WTC11 (cell line): ENCODE measurements at regions not wholly inside any gene's neighbourhood (a gene's known extent, or its start where the extent isn't known, plus 50 kb on each side); places are given as distances from the start of the nearest gene placed in this dataset.

ENCODE experiments used
- ATAC-seq: fragments of 200-7000 bp; cut with Tn5 transposase; 2 replicates; pipeline ENCODE4 v1.10.0; 2021; ENCODE audit warnings: mild to moderate bottlenecking, moderate library complexity
- CTCF ChIA-PET: fragments of 300-600 bp; sonication (Branson Sonifier 250); formaldehyde crosslinking; loops from one replicate; lab custom pipeline; 2021; ENCODE audit warnings: antibody characterized with exemption; lab: Charles Lee
- POLR2A ChIA-PET: fragments of 350-600 bp; sonication (Branson Sonifier 250); formaldehyde crosslinking; loops from one replicate; lab custom pipeline; 2021; ENCODE audit warnings: antibody characterized with exemption; lab: Charles Lee
- DNase-seq: peaks from one replicate; pipeline ENCODE4 v3.0.0; 2021; ENCODE audit warnings: low spot score
- H3K27ac Mint-ChIP-seq: 2 replicates; pipeline ENCODE4 v1.8.0; 2021; ENCODE audit warnings: mixed read lengths
- H3K27me3 Mint-ChIP-seq: 2 replicates; pipeline ENCODE4 v1.8.0; 2021; ENCODE audit warnings: low read depth, mild to moderate bottlenecking, moderate library complexity, mixed read lengths
- H3K36me3 Mint-ChIP-seq: 2 replicates; pipeline ENCODE4 v1.8.0; 2021; ENCODE audit warnings: mixed read lengths
- H3K4me1 Mint-ChIP-seq: 2 replicates; pipeline ENCODE4 v1.8.0; 2022; ENCODE audit warnings: mixed read lengths
- H3K4me3 Mint-ChIP-seq: 2 replicates; pipeline ENCODE4 v1.8.0; 2021; ENCODE audit warnings: mild to moderate bottlenecking, moderate library complexity, mixed read lengths
- H3K9me3 Mint-ChIP-seq: 2 replicates; pipeline ENCODE4 v1.8.0; 2021; ENCODE audit warnings: mixed read lengths
- ARID4B ChIP-seq: sonication (generic); formaldehyde crosslinking; IDR thresholded peaks from 2 replicates; pipeline ENCODE4 v1.8.0; 2023; ENCODE audit warnings: missing genetic modification reagents, mild to moderate bottlenecking, borderline replicate concordance
- ATF1 ChIP-seq: sonication (generic); formaldehyde crosslinking; IDR thresholded peaks from 2 replicates; pipeline ENCODE4 v1.8.1; 2023; ENCODE audit warnings: mild to moderate bottlenecking, moderate library complexity, missing genetic modification reagents
- ATF6 ChIP-seq: sonication (generic); formaldehyde crosslinking; IDR thresholded peaks from 2 replicates; pipeline ENCODE4 v1.8.1; 2023; ENCODE audit warnings: mild to moderate bottlenecking, missing genetic modification reagents
- ESRRA ChIP-seq: sonication (generic); formaldehyde crosslinking; IDR thresholded peaks from 2 replicates; pipeline ENCODE4 v1.8.1; 2022; ENCODE audit warnings: mild to moderate bottlenecking, missing genetic modification reagents, borderline replicate concordance
- GTF2I ChIP-seq: fragments of 250-450 bp; sonication (Bioruptor Pico); conservative IDR thresholded peaks from 2 replicates; pipeline ENCODE4 v1.4.0; 2021; ENCODE audit warnings: mild to moderate bottlenecking
- NFATC4 ChIP-seq: fragments of 250-450 bp; sonication (Bioruptor Pico); IDR thresholded peaks from 2 replicates; pipeline ENCODE4 v1.9.0; 2021; ENCODE audit warnings: mild to moderate bottlenecking
- NR1H2 ChIP-seq: sonication (generic); formaldehyde crosslinking; IDR thresholded peaks from 2 replicates; pipeline ENCODE4 v1.9.0; 2021; ENCODE audit warnings: mild to moderate bottlenecking, moderate library complexity, missing genetic modification reagents
- NR2C2 ChIP-seq: sonication (generic); formaldehyde crosslinking; IDR thresholded peaks from 2 replicates; pipeline ENCODE4 v1.8.0; 2022; ENCODE audit warnings: mild to moderate bottlenecking, missing genetic modification reagents
- OVOL2 ChIP-seq: fragments of 250-450 bp; sonication (Bioruptor Pico); IDR thresholded peaks from 2 replicates; pipeline ENCODE4 v1.9.0; 2021; ENCODE audit warnings: mild to moderate bottlenecking, borderline replicate concordance
- TEAD4 ChIP-seq: sonication (generic); formaldehyde crosslinking; IDR thresholded peaks from 2 replicates; pipeline ENCODE4 v1.8.0; 2022; ENCODE audit warnings: mild to moderate bottlenecking, missing genetic modification reagents
- ZNF219 ChIP-seq: sonication (generic); formaldehyde crosslinking; IDR thresholded peaks from 2 replicates; pipeline ENCODE4 v1.8.0; 2023; ENCODE audit warnings: missing genetic modification reagents, mild to moderate bottlenecking, borderline replicate concordance
- ZNF416 ChIP-seq: fragments of 250-450 bp; sonication (Bioruptor Pico); IDR thresholded peaks from 2 replicates; pipeline ENCODE4 v1.9.0; 2021; ENCODE audit warnings: mild to moderate bottlenecking, inconsistent platforms
- TF ChIP-seq, protein P1 (sequence below): fragments of 250-450 bp; sonication (Bioruptor Pico); IDR thresholded peaks from 2 replicates; pipeline ENCODE4 v1.9.0; 2021; ENCODE audit warnings: moderate library complexity, mild to moderate bottlenecking, inconsistent platforms, borderline replicate concordance
- TF ChIP-seq, protein P2 (sequence below): sonication (generic); formaldehyde crosslinking; IDR thresholded peaks from 2 replicates; pipeline ENCODE4 v1.8.0; 2022; ENCODE audit warnings: mild to moderate bottlenecking, missing genetic modification reagents
- TF ChIP-seq, protein P3 (sequence below): sonication (generic); formaldehyde crosslinking; IDR thresholded peaks from 2 replicates; pipeline ENCODE4 v1.8.1; 2022; ENCODE audit warnings: mild to moderate bottlenecking, moderate library complexity, missing genetic modification reagents
- TF ChIP-seq, protein P4 (sequence below): sonication (generic); formaldehyde crosslinking; IDR thresholded peaks from 2 replicates; pipeline ENCODE4 v1.8.1; 2022; ENCODE audit warnings: mild to moderate bottlenecking, missing genetic modification reagents, moderate library complexity, borderline replicate concordance
- TF ChIP-seq, protein P5 (sequence below): sonication (generic); formaldehyde crosslinking; IDR thresholded peaks from 2 replicates; pipeline ENCODE4 v1.8.0; 2022; ENCODE audit warnings: missing genetic modification reagents

- TF ChIP-seq, protein P1, sequence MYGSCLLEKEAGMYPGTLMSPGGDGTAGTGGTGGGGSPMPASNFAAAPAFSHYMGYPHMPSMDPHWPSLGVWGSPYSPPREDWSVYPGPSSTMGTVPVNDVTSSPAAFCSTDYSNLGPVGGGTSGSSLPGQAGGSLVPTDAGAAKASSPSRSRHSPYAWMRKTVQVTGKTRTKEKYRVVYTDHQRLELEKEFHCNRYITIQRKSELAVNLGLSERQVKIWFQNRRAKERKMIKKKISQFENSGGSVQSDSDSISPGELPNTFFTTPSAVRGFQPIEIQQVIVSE (CRISPR knock-in tag): no peak
Measured at GRCh38 chr9:31730398-31730797, 654.0 kb upstream of the ACO1 start (continued).

DNA sequence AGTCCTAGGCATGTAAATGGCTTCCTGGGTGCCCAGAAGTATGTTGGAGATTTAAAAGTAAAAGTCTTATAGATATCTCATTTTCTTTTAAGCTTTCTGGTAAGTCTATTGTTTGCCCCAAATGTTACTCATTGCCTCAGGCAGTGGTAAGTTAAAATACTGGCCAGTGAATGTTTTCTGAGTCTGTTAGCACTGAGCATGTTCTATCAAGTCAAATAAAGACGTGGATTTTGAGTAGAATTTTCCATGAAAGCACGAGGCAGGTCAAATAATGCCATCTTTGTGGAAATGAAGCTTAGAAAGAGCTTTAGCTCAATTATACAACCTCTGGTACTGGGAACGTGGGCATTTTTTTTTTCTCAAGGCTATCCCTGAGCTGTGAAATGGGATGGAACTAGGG, 651.3 kb upstream of the ACO1 start:
- Mint-ChIP-seq H3K27me3 (peaks cover 52% of the 10 kb centered on the region), H3K36me3 (no peaks in the 10 kb centered on the region), H3K4me3 (no peak overlapping the region), H3K9me3 (no peaks in the 10 kb centered on the region), H3K4me1 (peaks cover 15% of the 10 kb centered on the region), H3K27ac (no peak overlapping the region)
- ChIA-PET POLR2A (no interaction called here), CTCF (no interaction called here)
- DNase-seq (no peak), ATAC-seq (no peak)
- TF ChIP-seq ZNF219 (CRISPR knock-in tag) (no peak), NFATC4 (no peak)
- TF ChIP-seq, protein P2, sequence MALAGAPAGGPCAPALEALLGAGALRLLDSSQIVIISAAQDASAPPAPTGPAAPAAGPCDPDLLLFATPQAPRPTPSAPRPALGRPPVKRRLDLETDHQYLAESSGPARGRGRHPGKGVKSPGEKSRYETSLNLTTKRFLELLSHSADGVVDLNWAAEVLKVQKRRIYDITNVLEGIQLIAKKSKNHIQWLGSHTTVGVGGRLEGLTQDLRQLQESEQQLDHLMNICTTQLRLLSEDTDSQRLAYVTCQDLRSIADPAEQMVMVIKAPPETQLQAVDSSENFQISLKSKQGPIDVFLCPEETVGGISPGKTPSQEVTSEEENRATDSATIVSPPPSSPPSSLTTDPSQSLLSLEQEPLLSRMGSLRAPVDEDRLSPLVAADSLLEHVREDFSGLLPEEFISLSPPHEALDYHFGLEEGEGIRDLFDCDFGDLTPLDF (CRISPR knock-in tag): no peak
- TF ChIP-seq, all 79 proteins: peak for 0

DNA sequence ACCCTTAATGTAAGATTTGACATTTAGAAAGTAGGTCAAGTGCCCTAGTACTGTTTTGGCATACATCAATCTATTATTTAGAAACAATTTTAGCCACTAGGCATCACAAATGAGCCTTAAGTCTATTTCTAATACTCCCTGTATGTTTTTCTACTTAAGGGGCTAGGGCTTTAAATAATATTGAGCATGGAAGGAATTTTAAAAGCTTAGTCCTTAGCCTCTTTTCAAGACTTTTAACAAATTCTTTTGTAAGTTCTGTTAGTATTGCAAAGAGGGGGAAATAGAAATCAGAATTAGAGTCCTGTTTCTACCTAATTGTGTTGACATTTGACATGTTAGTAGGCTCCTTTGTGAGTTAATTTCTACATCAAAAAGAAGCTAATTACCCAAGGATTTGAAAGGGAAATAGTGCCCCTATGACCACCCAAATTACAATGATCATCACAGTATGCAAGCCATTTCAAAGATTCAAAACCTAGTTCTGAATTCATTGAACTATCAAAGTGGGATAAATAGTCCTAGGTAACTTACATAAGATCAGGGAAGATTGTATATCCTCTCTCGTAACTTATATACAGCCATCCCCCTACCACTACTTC, 647.8 kb upstream of the ACO1 start:
- CTCF ChIA-PET: no interaction called here
- POLR2A ChIA-PET: no interaction called here
- no peak for DNase-seq
- H3K27ac Mint-ChIP-seq: no peak overlapping the region
- H3K27me3 Mint-ChIP-seq: peaks cover 77% of the 10 kb centered on the region
- TF ChIP-seq OVOL2 (no peak), NR1H2 (no peak), TEAD4 (no peak), ARID4B (CRISPR knock-in tag) (no peak), GTF2I (CRISPR knock-in tag) (no peak), NR2C2 (CRISPR knock-in tag) (no peak), ZNF416 (CRISPR knock-in tag) (no peak), ATF1 (CRISPR knock-in tag) (no peak), ATF6 (CRISPR knock-in tag) (no peak), ESRRA (no peak)
- TF ChIP-seq, protein P3, sequence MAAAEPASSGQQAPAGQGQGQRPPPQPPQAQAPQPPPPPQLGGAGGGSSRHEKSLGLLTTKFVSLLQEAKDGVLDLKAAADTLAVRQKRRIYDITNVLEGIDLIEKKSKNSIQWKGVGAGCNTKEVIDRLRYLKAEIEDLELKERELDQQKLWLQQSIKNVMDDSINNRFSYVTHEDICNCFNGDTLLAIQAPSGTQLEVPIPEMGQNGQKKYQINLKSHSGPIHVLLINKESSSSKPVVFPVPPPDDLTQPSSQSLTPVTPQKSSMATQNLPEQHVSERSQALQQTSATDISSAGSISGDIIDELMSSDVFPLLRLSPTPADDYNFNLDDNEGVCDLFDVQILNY (CRISPR knock-in tag): no peak
- TF ChIP-seq, protein P4, sequence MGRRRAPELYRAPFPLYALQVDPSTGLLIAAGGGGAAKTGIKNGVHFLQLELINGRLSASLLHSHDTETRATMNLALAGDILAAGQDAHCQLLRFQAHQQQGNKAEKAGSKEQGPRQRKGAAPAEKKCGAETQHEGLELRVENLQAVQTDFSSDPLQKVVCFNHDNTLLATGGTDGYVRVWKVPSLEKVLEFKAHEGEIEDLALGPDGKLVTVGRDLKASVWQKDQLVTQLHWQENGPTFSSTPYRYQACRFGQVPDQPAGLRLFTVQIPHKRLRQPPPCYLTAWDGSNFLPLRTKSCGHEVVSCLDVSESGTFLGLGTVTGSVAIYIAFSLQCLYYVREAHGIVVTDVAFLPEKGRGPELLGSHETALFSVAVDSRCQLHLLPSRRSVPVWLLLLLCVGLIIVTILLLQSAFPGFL (CRISPR knock-in tag): no peak
- TF ChIP-seq, protein P5, sequence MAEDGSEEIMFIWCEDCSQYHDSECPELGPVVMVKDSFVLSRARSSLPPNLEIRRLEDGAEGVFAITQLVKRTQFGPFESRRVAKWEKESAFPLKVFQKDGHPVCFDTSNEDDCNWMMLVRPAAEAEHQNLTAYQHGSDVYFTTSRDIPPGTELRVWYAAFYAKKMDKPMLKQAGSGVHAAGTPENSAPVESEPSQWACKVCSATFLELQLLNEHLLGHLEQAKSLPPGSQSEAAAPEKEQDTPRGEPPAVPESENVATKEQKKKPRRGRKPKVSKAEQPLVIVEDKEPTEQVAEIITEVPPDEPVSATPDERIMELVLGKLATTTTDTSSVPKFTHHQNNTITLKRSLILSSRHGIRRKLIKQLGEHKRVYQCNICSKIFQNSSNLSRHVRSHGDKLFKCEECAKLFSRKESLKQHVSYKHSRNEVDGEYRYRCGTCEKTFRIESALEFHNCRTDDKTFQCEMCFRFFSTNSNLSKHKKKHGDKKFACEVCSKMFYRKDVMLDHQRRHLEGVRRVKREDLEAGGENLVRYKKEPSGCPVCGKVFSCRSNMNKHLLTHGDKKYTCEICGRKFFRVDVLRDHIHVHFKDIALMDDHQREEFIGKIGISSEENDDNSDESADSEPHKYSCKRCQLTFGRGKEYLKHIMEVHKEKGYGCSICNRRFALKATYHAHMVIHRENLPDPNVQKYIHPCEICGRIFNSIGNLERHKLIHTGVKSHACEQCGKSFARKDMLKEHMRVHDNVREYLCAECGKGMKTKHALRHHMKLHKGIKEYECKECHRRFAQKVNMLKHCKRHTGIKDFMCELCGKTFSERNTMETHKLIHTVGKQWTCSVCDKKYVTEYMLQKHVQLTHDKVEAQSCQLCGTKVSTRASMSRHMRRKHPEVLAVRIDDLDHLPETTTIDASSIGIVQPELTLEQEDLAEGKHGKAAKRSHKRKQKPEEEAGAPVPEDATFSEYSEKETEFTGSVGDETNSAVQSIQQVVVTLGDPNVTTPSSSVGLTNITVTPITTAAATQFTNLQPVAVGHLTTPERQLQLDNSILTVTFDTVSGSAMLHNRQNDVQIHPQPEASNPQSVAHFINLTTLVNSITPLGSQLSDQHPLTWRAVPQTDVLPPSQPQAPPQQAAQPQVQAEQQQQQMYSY (CRISPR knock-in tag): no peak
- TF ChIP-seq, protein P2 (CRISPR knock-in tag): no peak
- TF ChIP-seq, all 79 proteins: peak for 0
- no peak for ATAC-seq
- H3K36me3 Mint-ChIP-seq: no peaks in the 10 kb centered on the region
- H3K9me3 Mint-ChIP-seq: no peaks in the 10 kb centered on the region
- no peak overlapping the region for H3K4me3 Mint-ChIP-seq
- peaks cover 15% of the 10 kb centered on the region for H3K4me1 Mint-ChIP-seq
